ENCODE measurements at regions not wholly inside any gene's neighbourhood (a gene's known extent, or its start where the extent isn't known, plus 50 kb on each side); places are given as distances from the start of the nearest gene placed in this dataset.

- no TSS peak for BruUV-seq (replicated peaks)
- no peak overlapping the region for H3K4me3 ChIP-seq
- H3K79me2 ChIP-seq (ENCODE audit: control insufficient read depth, insufficient read depth, low read length) = no peaks in the 10 kb centered on the region
- H3K27ac ChIP-seq (ENCODE audit: control insufficient read depth, insufficient read depth) = no peak overlapping the region
- no peak for FAIRE-seq
- no peak overlapping the region for H3K9ac ChIP-seq (ENCODE audit: control insufficient read depth, insufficient read depth, low read length)
- H3K4me2 ChIP-seq (ENCODE audit: control insufficient read depth, insufficient read depth) = no peak overlapping the region
- no peaks in the 10 kb centered on the region for H3K36me3 ChIP-seq (ENCODE audit: control insufficient read depth in 2 of 2, insufficient read depth in 2 of 2, low read length in 1 of 2)
- POLR2A ChIA-PET = interaction anchor here (0.5 kb wide), 1 partner anchor 245 kb away, joined by 5 read pairs; no protein-coding TSS in a partner anchor
- in situ Hi-C loops (cut with MboI) (no loop called here), intact Hi-C loops (cut with micrococcal nuclease; ENCODE audit: unreplicated experiment) (no loop called here)
- 54% methylated on average over 6 of the region's 6 CpGs for WGBS (ENCODE audit: insufficient coverage, insufficient replicate concordance, low lambda C conversion rate, missing lambda C conversion rate)
- H3K4me1 ChIP-seq (ENCODE audit: control insufficient read depth, insufficient read depth, low read length) = no peaks in the 10 kb centered on the region
- no peaks in the 10 kb centered on the region; the same call in 2 of the 3 replicates for H3K9me3 ChIP-seq (replicated peaks; ENCODE audit: control insufficient read depth, insufficient read depth, low read length)
- DNase-seq (ENCODE audit: low read depth, low spot score) = no peak
- no peak overlapping the region for H2AFZ ChIP-seq (ENCODE audit: control insufficient read depth, low read depth, low read length)
- SMC1A ChIA-PET (ENCODE audit: uncharacterized antibody, unreplicated experiment) = interaction anchor here (1.2 kb wide), 1 partner anchor 212 kb away, joined by 3 read pairs; no protein-coding TSS in a partner anchor
- TF ChIP-seq, protein P1, sequence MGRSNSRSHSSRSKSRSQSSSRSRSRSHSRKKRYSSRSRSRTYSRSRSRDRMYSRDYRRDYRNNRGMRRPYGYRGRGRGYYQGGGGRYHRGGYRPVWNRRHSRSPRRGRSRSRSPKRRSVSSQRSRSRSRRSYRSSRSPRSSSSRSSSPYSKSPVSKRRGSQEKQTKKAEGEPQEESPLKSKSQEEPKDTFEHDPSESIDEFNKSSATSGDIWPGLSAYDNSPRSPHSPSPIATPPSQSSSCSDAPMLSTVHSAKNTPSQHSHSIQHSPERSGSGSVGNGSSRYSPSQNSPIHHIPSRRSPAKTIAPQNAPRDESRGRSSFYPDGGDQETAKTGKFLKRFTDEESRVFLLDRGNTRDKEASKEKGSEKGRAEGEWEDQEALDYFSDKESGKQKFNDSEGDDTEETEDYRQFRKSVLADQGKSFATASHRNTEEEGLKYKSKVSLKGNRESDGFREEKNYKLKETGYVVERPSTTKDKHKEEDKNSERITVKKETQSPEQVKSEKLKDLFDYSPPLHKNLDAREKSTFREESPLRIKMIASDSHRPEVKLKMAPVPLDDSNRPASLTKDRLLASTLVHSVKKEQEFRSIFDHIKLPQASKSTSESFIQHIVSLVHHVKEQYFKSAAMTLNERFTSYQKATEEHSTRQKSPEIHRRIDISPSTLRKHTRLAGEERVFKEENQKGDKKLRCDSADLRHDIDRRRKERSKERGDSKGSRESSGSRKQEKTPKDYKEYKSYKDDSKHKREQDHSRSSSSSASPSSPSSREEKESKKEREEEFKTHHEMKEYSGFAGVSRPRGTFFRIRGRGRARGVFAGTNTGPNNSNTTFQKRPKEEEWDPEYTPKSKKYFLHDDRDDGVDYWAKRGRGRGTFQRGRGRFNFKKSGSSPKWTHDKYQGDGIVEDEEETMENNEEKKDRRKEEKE (IDR thresholded peaks at IDR 0.05) = no peak
- RAD21 ChIA-PET (ENCODE audit: unreplicated experiment) = no interaction called here
- H3K27me3 ChIP-seq (replicated peaks in 1 of 2; ENCODE audit: control insufficient read depth in 2 of 2, insufficient read depth in 2 of 2, low read length in 1 of 2) = no peaks in the 10 kb centered on the region
- CTCF ChIA-PET = no interaction called here
- no peaks in the 10 kb centered on the region for H4K20me1 ChIP-seq (ENCODE audit: control insufficient read depth, insufficient read depth)
- ATAC-seq = no peak
These were observed 559.6 kb downstream of the GATA3 start for GRCh38 chr10:8614054-8614565.

GRCh38 chr10:8615118-8615517 is 560.6 kb downstream of the GATA3 start:
- Histone ChIP-seq H2AFZ (ENCODE audit: control insufficient read depth, low read depth, low read length) (no peak overlapping the region), H3K27me3 (replicated peaks in 1 of 2; ENCODE audit: control insufficient read depth in 2 of 2, insufficient read depth in 2 of 2, low read length in 1 of 2) (no peaks in the 10 kb centered on the region), H3K27ac (ENCODE audit: control insufficient read depth, insufficient read depth) (no peak overlapping the region), H3K36me3 (ENCODE audit: control insufficient read depth in 2 of 2, insufficient read depth in 2 of 2, low read length in 1 of 2) (no peaks in the 10 kb centered on the region), H3K4me3 (no peak overlapping the region), H3K4me1 (ENCODE audit: control insufficient read depth, insufficient read depth, low read length) (no peaks in the 10 kb centered on the region), H3K79me2 (ENCODE audit: control insufficient read depth, insufficient read depth, low read length) (no peaks in the 10 kb centered on the region), H3K9me3 (replicated peaks; ENCODE audit: control insufficient read depth, insufficient read depth, low read length) (no peaks in the 10 kb centered on the region; the same call in 2 of the 3 replicates), H3K9ac (ENCODE audit: control insufficient read depth, insufficient read depth, low read length) (no peak overlapping the region), H3K4me2 (ENCODE audit: control insufficient read depth, insufficient read depth) (no peak overlapping the region), H4K20me1 (ENCODE audit: control insufficient read depth, insufficient read depth) (no peaks in the 10 kb centered on the region)
- SMC1A ChIA-PET (ENCODE audit: uncharacterized antibody, unreplicated experiment) = interaction anchor here (0.8 to 3.5 kb wide), 5 partner anchors 11 to 213 kb away, joined by 3 to 15 read pairs (median 3); no protein-coding TSS in a partner anchor
- no TSS peak for BruUV-seq (replicated peaks)
- DNase-seq (ENCODE audit: low read depth, low spot score) = no peak
- no peak for FAIRE-seq
- CTCF ChIA-PET = no interaction called here
- intact Hi-C loops (cut with micrococcal nuclease; ENCODE audit: unreplicated experiment) (no loop called here), in situ Hi-C loops (cut with MboI) (no loop called here)
- 2% methylated on average over 4 of the region's 4 CpGs for WGBS (ENCODE audit: insufficient coverage, insufficient replicate concordance, low lambda C conversion rate, missing lambda C conversion rate)
- POLR2A ChIA-PET = no interaction called here
- RAD21 ChIA-PET (ENCODE audit: unreplicated experiment) = no interaction called here
- no peak for ATAC-seq
- no peak for TF ChIP-seq ZBTB11 (CRISPR knock-in tag; IDR thresholded peaks at IDR 0.05)
- TF ChIP-seq TCF3 (IDR thresholded peaks at IDR 0.05; ENCODE audit: borderline replicate concordance, insufficient read depth, low read depth, low read length) = no peak
- no peak for TF ChIP-seq LARP7 (IDR thresholded peaks at IDR 0.05)
- TF ChIP-seq PBX3 (IDR thresholded peaks at IDR 0.05; ENCODE audit: insufficient replicate concordance, low read depth, low read length) = no peak
- TF ChIP-seq, protein P2, sequence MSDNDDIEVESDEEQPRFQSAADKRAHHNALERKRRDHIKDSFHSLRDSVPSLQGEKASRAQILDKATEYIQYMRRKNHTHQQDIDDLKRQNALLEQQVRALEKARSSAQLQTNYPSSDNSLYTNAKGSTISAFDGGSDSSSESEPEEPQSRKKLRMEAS (IDR thresholded peaks at IDR 0.05; ENCODE audit: low read depth, low read length) = no peak
- no peak for TF ChIP-seq RBBP5 (conservative IDR thresholded peaks at IDR 0.05)
- TF ChIP-seq POU2F2 (IDR thresholded peaks at IDR 0.05; ENCODE audit: borderline replicate concordance, low read depth, low read length) = no peak
